Progenitor cell of endocrine pancreas (in vitro differentiated cells): ENCODE measurements at regions not wholly inside any gene's neighbourhood (a gene's known extent, or its start where the extent isn't known, plus 50 kb on each side); places are given as distances from the start of the nearest gene placed in this dataset.

Experiments
- DNase-seq: peaks from one replicate; pipeline ENCODE4 v3.0.0; 2021; ENCODE audit warnings: low spot score; ENCODE audit not compliant: unreplicated experiment
- H3K27ac Mint-ChIP-seq: 2 replicates; pipeline ENCODE4 v1.8.0; 2021; ENCODE audit warnings: mild to moderate bottlenecking, moderate library complexity, mixed read lengths
- H3K27me3 Mint-ChIP-seq: 2 replicates; pipeline ENCODE4 v1.8.0; 2021; ENCODE audit warnings: mixed read lengths
- H3K36me3 Mint-ChIP-seq: 2 replicates; pipeline ENCODE4 v1.8.0; 2022; ENCODE audit warnings: mixed read lengths; ENCODE audit not compliant: insufficient read depth
- H3K4me1 Mint-ChIP-seq: 2 replicates; pipeline ENCODE4 v1.8.0; 2021; ENCODE audit warnings: low read depth, mixed read lengths
- H3K4me3 Mint-ChIP-seq: 2 replicates; pipeline ENCODE4 v1.8.0; 2021; ENCODE audit warnings: low read depth, mild to moderate bottlenecking, moderate library complexity, mixed read lengths
- H3K9me3 Mint-ChIP-seq: 2 replicates; pipeline ENCODE4 v1.8.0; 2021; ENCODE audit warnings: low read depth, mixed read lengths
- CTCF ChIP-seq: fragments of 200-600 bp; sonication (generic); IDR thresholded peaks from one replicate; pipeline ENCODE4 v1.5.0; 2021; ENCODE audit warnings: antibody characterized with exemption, mild to moderate bottlenecking; ENCODE audit not compliant: unreplicated experiment

GRCh38 chr1:218803351-218803997 is 370.2 kb upstream of the LYPLAL1 start:
- peaks cover 12% of the 10 kb centered on the region for H3K9me3 Mint-ChIP-seq
- no peaks in the 10 kb centered on the region for H3K4me1 Mint-ChIP-seq
- no peak for DNase-seq
- no peaks in the 10 kb centered on the region for H3K36me3 Mint-ChIP-seq
- H3K27me3 Mint-ChIP-seq, result no peaks in the 10 kb centered on the region
- no peak for TF ChIP-seq CTCF
- H3K27ac Mint-ChIP-seq, result no peak overlapping the region
- H3K4me3 Mint-ChIP-seq, result no peak overlapping the region

GRCh38 chr1:218804014-218804785 is 369.5 kb upstream of the LYPLAL1 start:
- no peak for TF ChIP-seq CTCF
- Mint-ChIP-seq H3K9me3 (peaks cover 12% of the 10 kb centered on the region), H3K4me1 (no peaks in the 10 kb centered on the region), H3K27me3 (no peaks in the 10 kb centered on the region), H3K4me3 (no peak overlapping the region), H3K36me3 (no peaks in the 10 kb centered on the region), H3K27ac (no peak overlapping the region)
- DNase-seq, result no peak

- Mint-ChIP-seq H3K27ac (no peak overlapping the region), H3K4me1 (no peaks in the 10 kb centered on the region), H3K4me3 (no peak overlapping the region), H3K36me3 (no peaks in the 10 kb centered on the region), H3K9me3 (no peaks in the 10 kb centered on the region), H3K27me3 (no peaks in the 10 kb centered on the region)
- TF ChIP-seq CTCF, result no peak
- DNase-seq, result no peak
These were observed 364.6 kb upstream of the LYPLAL1 start for GRCh38 chr1:218809061-218809460.

- Mint-ChIP-seq H3K27me3 (no peaks in the 10 kb centered on the region), H3K4me3 (no peak overlapping the region), H3K36me3 (no peaks in the 10 kb centered on the region), H3K9me3 (no peaks in the 10 kb centered on the region), H3K27ac (no peak overlapping the region), H3K4me1 (no peaks in the 10 kb centered on the region)
- no peak for TF ChIP-seq CTCF
- no peak for DNase-seq
These were observed 364.1 kb upstream of the LYPLAL1 start for GRCh38 chr1:218809625-218810024.

- Mint-ChIP-seq H3K27me3 (no peaks in the 10 kb centered on the region), H3K4me3 (no peak overlapping the region), H3K9me3 (no peaks in the 10 kb centered on the region), H3K36me3 (no peaks in the 10 kb centered on the region), H3K4me1 (no peaks in the 10 kb centered on the region), H3K27ac (no peak overlapping the region)
- DNase-seq, result no peak
- TF ChIP-seq CTCF, result no peak
These were observed 363.4 kb upstream of the LYPLAL1 start for GRCh38 chr1:218810306-218810705.
